ENCODE measurements at regions not wholly inside any gene's neighbourhood (a gene's known extent, or its start where the extent isn't known, plus 50 kb on each side); places are given as distances from the start of the nearest gene placed in this dataset.

DNA sequence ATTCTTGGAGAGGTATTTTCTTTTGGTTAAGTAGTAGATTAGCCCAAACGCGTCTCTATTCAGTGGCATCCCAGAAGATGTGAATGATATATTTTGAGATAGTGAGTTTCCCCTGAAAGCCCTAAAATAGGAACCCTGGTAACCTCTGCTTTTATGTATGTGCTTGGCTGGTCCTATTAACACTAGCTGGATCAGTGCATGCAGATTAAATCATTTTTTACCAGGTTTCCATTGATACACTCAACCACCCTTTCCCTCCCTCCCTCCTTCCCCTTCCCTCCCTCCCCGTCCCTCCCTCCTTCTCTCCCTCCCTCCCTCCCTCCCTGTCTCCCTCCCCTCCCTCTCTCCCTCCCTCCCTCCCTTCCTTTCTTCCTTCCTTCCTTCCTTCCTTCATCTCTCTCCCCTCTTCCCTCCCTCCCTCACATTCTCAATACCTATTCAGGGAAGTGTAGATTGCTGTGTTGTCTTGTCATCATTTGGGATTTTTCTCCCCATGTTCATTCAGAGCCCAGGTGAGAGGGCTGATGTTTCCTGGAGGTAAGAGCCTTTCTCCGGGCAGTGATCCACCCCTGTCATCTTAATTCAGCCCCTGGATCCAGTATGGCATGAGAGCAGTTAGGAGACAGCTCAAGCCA, 406.8 kb downstream of the PRDM2 start:
- DNase-seq, result no peak
- Mint-ChIP-seq H3K27me3 (peaks cover 19% of the 10 kb centered on the region), H3K9me3 (no peaks in the 10 kb centered on the region), H3K4me3 (no peak overlapping the region), H3K36me3 (no peaks in the 10 kb centered on the region), H3K27ac (no peak overlapping the region), H3K4me1 (no peaks in the 10 kb centered on the region)

DNA sequence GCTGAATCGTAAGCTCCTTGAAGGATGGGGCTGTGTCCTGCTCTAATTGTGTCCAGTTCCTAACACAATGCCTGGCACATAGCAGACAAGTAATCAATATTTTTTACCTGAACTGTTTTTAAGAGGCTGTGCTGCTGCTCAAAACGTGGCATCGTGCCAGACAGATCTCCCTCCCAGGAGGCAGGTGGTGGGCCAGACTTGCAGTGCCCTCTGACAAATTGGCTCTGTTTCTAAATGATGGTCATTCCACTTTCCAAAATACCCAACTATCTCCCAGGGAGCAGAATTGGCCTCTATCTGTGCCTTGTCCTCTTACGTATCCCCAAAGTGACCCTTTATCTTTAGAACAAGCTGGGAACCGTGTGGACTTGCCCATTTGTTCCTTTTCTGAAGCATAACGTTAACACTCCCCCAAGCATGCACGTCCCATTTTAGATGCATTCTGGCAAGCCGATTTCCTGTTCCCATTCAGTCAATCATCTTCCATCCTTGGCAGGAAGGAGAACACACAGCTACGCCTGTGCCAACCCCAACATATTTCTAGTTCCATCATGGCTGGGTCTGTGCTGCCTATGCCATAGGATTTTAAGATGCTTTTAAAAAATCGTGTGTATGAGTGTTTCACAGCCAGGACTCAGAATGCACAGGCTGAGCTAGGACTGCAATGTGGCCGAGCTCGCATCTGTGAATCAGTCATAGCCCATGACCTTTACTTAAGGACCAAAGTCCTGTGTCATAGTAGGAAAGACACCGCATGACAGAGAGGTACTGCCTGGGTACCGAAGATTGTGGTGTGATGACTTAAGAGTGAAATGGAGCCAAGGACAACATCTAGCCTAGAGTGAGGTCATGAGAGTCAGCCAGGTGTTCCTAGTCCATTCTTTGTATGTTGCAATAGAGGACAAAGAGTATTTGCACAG, 408.6 kb downstream of the PRDM2 start:
- peaks cover 22% of the 10 kb centered on the region for H3K27me3 Mint-ChIP-seq

DNA sequence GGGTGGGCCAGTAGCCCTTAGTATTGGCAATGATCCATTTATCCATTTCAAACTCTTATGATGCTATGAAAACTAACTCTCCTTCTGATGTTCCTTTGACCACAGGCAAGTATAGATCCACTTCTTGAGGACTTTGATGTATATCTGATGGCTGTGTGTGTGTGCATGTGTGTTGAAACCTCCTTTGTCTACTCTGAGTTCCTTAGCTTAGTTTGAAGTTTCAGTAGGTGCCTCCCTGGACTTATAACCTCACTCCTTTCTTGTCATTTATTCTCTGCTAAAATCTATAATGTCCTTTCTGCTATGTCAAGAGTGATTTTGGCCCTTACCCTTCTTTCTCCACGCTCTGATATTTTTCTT, 409.3 kb downstream of the PRDM2 start:
- H3K4me1 Mint-ChIP-seq, result peaks cover 6% of the 10 kb centered on the region
- H3K27ac Mint-ChIP-seq, result no peak overlapping the region
- H3K9me3 Mint-ChIP-seq, result no peaks in the 10 kb centered on the region
- H3K27me3 Mint-ChIP-seq, result peaks cover 28% of the 10 kb centered on the region
- H3K36me3 Mint-ChIP-seq, result no peaks in the 10 kb centered on the region
- no peak for DNase-seq
- no peak overlapping the region for H3K4me3 Mint-ChIP-seq

More for the DNA sequence above, 408.6 kb downstream of the PRDM2 start:
- DNase-seq, result no peak
- H3K27ac Mint-ChIP-seq, result no peak overlapping the region
- no peaks in the 10 kb centered on the region for H3K9me3 Mint-ChIP-seq
- no peak overlapping the region for H3K4me3 Mint-ChIP-seq
- H3K36me3 Mint-ChIP-seq, result no peaks in the 10 kb centered on the region
- H3K4me1 Mint-ChIP-seq, result no peaks in the 10 kb centered on the region

DNA sequence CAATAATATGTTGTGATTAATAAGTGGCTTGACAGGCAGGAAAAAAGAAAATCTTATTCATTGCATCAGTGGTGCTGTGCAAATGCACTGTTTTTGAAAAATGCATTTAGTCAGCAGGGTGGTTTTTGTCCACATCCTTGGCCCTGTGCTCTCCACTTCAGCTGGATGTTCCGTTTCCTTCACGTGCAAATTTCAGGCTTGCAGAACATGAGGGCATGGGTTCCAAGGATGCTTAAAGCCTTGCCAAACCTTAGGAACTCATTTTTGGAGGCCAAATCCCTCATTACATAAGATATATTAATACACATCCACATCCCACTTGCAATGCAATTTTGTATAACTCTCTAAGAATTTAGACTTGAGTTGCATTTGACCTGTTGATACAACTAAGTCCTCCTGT, 410.1 kb downstream of the PRDM2 start:
- Mint-ChIP-seq H3K27ac (no peak overlapping the region), H3K4me1 (peaks cover 13% of the 10 kb centered on the region), H3K27me3 (peaks cover 28% of the 10 kb centered on the region), H3K36me3 (no peaks in the 10 kb centered on the region), H3K9me3 (no peaks in the 10 kb centered on the region), H3K4me3 (no peak overlapping the region)
- no peak for DNase-seq

DNA sequence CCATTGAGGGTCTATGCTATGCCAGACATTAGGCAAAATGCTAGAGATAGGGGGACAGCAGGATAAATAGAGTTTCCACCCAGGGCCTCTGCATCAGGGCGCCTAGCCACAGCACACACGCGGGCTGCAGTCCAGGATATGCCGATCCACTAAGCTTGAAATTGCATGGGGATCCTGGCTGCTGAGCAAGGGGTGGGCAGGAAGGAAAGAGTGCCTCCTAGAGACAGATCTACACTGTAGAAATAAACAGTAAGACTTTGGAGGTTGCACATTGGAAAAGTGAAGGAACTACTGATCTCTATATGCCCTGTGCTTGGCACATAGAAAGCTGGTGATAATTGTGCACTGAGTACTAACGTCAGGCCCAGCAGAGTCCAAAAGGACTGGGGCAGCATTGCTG, 411.1 kb downstream of the PRDM2 start:
- Mint-ChIP-seq H3K27ac (no peak overlapping the region), H3K27me3 (peaks cover 27% of the 10 kb centered on the region), H3K4me1 (peaks cover 13% of the 10 kb centered on the region), H3K36me3 (no peaks in the 10 kb centered on the region), H3K9me3 (no peaks in the 10 kb centered on the region), H3K4me3 (no peak overlapping the region)
- DNase-seq, result no peak

DNA sequence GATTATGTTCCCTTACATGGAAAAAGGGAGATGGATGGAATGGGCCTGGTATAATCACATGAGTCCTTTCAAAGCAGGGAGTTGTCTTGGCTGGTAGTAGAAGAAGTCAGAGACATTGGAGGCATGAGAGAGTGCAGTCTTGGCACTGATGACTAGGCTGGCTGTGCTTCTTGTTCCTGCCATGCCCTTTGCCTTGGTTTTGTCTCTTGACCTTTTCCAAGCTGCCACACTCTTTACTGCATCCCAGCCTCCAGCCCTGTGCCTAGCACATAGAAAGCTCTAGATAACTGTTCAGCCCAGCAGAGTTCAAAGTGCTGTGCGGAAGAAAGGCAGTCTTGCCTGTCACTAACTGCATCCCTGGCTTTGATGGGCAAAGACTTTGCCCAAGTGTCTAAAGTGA, 412.6 kb downstream of the PRDM2 start:
- no peaks in the 10 kb centered on the region for H3K36me3 Mint-ChIP-seq
- peaks cover 21% of the 10 kb centered on the region for H3K27me3 Mint-ChIP-seq
- no peak overlapping the region for H3K27ac Mint-ChIP-seq
- DNase-seq, result no peak
- H3K4me3 Mint-ChIP-seq, result no peak overlapping the region
- no peaks in the 10 kb centered on the region for H3K9me3 Mint-ChIP-seq
- peaks cover 13% of the 10 kb centered on the region for H3K4me1 Mint-ChIP-seq

DNA sequence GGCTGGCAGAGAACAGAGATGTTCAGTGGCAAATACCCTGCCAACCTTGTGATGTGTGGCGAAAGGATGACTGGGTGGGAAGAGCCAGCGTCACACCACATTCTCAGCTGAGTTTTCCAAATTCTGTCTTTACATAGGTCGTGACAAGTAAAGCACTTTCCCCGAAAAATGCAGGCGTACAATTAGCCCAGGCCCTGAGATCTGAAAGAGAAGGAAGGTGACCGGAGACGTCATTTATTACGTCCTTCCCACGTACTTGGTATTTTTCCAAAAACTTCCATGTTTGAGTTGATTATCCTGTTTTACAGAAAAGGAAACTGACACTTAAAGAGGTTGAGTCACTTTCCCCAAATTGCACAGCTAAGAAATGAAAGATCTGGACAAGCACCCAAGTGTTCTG, 413.3 kb downstream of the PRDM2 start:
- peaks cover 19% of the 10 kb centered on the region for H3K27me3 Mint-ChIP-seq
- no peak overlapping the region for H3K4me3 Mint-ChIP-seq
- H3K4me1 Mint-ChIP-seq, result peaks cover 13% of the 10 kb centered on the region
- H3K36me3 Mint-ChIP-seq, result no peaks in the 10 kb centered on the region
- no peaks in the 10 kb centered on the region for H3K9me3 Mint-ChIP-seq
- no peak for DNase-seq
- no peak overlapping the region for H3K27ac Mint-ChIP-seq

DNA sequence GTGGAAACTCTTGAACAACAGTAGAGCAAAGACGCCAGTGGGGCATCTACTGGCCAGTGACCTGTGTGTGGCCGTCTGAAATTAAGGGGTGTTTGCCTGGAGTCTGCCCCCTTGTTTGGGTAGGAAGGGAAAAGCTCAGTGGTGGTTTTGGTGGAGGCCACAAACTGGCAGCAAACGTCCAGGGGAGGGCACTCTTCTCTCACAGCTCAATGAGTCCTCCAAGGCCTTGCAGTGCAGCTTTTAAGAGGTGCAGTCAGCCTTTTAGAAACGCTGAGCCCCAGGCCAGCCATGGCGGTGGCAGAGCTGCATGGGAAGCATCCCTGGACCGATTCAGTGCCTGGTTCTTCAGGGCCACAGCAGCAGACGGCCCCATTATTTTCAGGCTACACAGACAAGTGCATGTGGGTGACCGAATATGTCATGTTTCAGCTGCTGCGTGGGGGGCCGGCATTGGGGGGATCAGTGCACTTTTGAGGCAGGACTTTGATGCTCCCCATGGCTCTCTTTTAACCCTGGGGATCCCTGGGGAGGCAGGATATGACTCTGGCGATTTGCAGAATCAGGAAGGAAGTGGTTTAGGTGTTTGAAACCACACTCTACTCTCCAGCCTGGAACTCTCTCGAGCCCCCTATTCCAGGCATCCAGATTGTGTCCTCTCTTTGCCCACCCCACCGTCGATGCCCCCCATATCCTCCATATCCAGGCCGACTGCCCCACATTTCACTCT, 414.0 kb downstream of the PRDM2 start:
- Mint-ChIP-seq H3K27me3 (peaks cover 19% of the 10 kb centered on the region), H3K36me3 (no peaks in the 10 kb centered on the region), H3K27ac (no peak overlapping the region), H3K4me3 (no peak overlapping the region), H3K9me3 (no peaks in the 10 kb centered on the region), H3K4me1 (peaks cover 13% of the 10 kb centered on the region)
- DNase-seq, result no peak

DNA sequence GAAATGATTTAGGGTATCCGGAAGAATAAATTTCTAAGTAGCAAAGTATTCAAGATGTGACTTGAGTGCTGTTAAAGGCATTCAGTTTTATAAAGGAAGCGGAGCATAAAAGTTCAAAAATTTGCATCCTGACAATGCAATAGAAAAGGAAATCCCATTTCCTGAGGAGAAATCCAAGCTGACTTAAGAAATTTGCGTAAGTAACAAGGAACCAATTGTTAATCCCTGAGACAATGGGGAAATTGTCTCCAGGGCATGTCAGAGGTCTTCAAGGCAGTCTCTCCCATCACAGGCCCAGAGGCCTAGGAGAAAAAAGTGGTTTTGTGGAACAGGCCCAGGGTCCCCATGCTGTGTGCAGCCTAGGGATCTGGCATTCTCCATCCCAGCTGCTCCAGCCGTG, 416.0 kb downstream of the PRDM2 start:
- Mint-ChIP-seq H3K4me1 (peaks cover 13% of the 10 kb centered on the region), H3K27me3 (peaks cover 34% of the 10 kb centered on the region), H3K36me3 (peaks cover 2% of the 10 kb centered on the region), H3K27ac (no peak overlapping the region), H3K4me3 (no peak overlapping the region), H3K9me3 (peaks cover 6% of the 10 kb centered on the region)
- no peak for DNase-seq

DNA sequence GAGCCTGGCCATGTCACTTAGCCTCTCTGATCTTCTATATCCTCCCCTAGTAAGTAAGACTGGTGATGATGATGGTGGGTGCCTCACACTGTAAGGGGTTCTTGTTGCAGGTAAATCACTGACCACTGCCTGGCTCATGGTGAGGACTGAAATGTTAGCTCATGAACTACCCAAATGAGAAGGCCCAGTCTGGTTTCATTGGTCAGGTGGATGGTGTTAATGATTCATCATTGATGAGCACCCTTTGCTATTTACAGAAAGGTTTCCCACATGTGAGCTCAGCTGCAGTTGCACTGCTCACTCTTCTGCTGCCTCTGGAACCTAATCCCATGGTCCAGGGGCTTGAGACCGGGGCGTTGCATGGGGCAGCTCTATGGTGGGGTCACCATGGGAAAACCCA, 417.7 kb downstream of the PRDM2 start:
- H3K9me3 Mint-ChIP-seq, result peaks cover 6% of the 10 kb centered on the region
- H3K36me3 Mint-ChIP-seq, result peaks cover 2% of the 10 kb centered on the region
- no peak overlapping the region for H3K27ac Mint-ChIP-seq
- H3K27me3 Mint-ChIP-seq, result peaks cover 29% of the 10 kb centered on the region
- H3K4me3 Mint-ChIP-seq, result no peak overlapping the region
- H3K4me1 Mint-ChIP-seq, result peaks cover 13% of the 10 kb centered on the region
- no peak for DNase-seq

DNA sequence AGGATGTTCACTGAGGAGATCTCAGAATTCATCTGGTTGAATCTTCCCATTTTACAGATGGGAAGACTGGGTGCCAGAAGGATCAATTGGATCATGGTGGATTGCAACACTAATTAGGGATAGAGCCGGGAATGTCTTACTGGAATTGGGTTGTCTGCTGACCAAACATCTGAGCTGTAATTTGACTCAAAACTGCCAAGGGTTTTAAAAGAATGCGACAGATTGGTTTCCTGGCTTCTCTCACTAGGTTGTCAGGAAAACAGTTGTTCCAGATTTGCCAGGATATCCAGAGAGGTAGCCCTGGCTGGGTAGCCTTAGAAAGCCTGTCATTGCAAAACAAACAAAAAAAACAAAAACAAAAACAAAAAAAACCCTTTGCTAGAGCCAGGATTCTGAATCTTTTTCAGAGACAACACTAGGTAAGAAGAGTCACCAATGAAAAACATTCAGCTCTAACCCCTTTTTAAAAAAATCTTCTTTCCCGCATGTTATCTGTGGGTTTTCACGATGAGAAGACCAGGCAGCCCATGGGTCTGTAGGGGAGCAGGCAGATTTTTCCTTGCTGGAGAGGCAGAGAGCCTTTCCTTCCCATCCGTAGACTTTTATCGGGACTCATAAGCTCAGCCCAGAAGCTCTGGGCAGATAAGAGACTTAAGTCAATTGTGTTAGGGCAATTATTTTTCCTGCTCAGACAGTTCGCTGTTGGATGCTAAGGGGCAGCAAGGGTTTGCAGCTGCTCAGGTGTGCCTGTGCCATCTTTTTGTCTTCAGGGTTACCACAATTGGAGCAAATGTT, 418.9 kb downstream of the PRDM2 start:
- no peak overlapping the region for H3K27ac Mint-ChIP-seq
- peaks cover 23% of the 10 kb centered on the region for H3K27me3 Mint-ChIP-seq
- H3K9me3 Mint-ChIP-seq, result peaks cover 6% of the 10 kb centered on the region
- DNase-seq, result no peak
- peaks cover 2% of the 10 kb centered on the region for H3K36me3 Mint-ChIP-seq
- peaks cover 11% of the 10 kb centered on the region for H3K4me1 Mint-ChIP-seq
- no peak overlapping the region for H3K4me3 Mint-ChIP-seq

DNA sequence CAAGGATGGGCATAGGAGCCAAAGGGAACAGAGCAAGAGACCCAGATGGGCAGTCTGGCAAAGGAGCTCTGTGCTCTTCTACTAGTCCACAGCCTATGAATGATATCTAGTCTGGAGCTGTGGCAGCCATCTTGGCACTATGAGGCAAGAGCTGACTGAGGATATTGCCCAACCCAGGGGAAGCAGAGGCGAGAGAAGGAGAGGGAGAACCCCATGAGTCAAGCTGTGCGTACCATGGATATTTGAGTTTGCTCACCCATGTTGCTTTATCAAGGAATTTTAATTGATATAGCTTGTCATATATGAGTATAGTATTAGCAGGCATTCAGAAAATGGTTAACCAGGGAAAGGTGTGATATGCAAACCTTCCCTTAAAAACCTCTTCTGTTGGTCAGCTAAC, 420.9 kb downstream of the PRDM2 start:
- peaks cover 6% of the 10 kb centered on the region for H3K9me3 Mint-ChIP-seq

DNA sequence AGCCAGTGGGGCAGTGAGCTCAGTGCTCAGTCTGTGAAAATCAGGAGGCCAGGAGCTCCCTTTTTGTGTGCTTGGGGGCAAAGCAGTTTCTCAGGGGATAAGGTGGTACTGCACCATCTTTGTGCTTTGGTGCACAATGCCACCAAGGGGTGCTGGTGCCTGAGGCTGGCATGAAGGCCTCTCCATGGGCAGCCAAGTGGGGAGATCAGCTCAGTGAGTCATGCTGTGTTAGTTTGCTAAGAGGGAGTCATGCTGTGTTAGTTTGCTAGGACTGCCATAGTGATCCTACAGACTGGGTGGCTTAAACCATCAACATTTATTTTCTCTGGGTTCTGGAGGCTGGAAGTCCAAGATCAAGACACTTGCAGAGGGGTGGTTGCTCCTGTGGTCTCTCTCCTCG, 428.1 kb downstream of the PRDM2 start:
- no peak overlapping the region for H3K27ac Mint-ChIP-seq
- H3K4me1 Mint-ChIP-seq, result no peaks in the 10 kb centered on the region
- H3K4me3 Mint-ChIP-seq, result no peak overlapping the region
- no peaks in the 10 kb centered on the region for H3K9me3 Mint-ChIP-seq
- no peaks in the 10 kb centered on the region for H3K27me3 Mint-ChIP-seq
- no peaks in the 10 kb centered on the region for H3K36me3 Mint-ChIP-seq
- no peak for DNase-seq

More for the DNA sequence above, 420.9 kb downstream of the PRDM2 start:
- H3K27ac Mint-ChIP-seq, result no peak overlapping the region
- no peak overlapping the region for H3K4me3 Mint-ChIP-seq
- no peaks in the 10 kb centered on the region for H3K4me1 Mint-ChIP-seq
- peaks cover 16% of the 10 kb centered on the region for H3K27me3 Mint-ChIP-seq
- no peak for DNase-seq
- H3K36me3 Mint-ChIP-seq, result peaks cover 2% of the 10 kb centered on the region

DNA sequence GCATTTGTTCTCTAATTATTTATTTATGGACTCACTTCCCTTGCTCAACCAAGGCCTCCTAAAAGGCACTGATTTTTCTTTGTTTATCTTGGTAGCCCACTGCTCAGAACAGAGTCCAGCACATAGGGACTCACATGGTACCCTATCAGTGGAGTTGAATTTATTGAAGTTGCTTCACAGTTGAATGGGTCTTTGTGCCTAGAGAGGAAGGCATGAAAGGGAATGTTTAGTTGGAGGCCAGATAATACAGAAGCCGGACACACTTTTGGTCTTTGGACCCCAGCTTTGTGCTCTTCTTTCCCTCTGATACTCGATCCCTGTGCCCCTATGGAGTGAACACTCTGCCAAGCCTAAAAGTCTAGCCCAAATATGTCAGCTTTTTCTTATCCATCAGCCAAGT, 429.0 kb downstream of the PRDM2 start:
- DNase-seq, result no peak
- Mint-ChIP-seq H3K36me3 (no peaks in the 10 kb centered on the region), H3K27ac (no peak overlapping the region), H3K27me3 (no peaks in the 10 kb centered on the region), H3K4me1 (no peaks in the 10 kb centered on the region), H3K9me3 (no peaks in the 10 kb centered on the region), H3K4me3 (no peak overlapping the region)

DNA sequence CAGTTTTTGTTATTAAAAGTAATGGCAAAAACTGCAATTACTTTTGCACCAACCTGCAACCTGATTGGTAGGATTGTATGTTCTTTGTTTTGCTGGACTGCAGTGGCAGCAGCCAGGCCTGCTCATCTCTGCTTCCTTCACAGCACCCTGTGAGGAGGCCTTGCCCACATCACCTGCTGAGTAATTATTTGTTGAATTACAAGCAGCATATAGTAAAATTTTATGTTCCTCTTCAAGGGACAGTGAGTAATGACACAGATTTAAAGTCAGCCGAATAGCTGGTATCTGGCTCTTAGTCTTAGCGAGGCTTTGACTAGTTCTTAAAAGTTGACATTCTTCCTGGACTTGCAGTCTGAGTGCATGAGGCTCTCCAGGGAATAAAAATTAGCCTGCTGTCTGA, 435.1 kb downstream of the PRDM2 start:
- H3K4me1 Mint-ChIP-seq, result no peaks in the 10 kb centered on the region
- no peak for DNase-seq
- no peaks in the 10 kb centered on the region for H3K27me3 Mint-ChIP-seq
- no peaks in the 10 kb centered on the region for H3K9me3 Mint-ChIP-seq
- H3K27ac Mint-ChIP-seq, result no peak overlapping the region
- no peaks in the 10 kb centered on the region for H3K36me3 Mint-ChIP-seq
- H3K4me3 Mint-ChIP-seq, result no peak overlapping the region

Measured in activated naive CD8-positive, alpha-beta T cell treated with anti-CD3 and anti-CD28 coated beads for 36 hours (primary cell).